ENCODE measurements at regions not wholly inside any gene's neighbourhood (a gene's known extent, or its start where the extent isn't known, plus 50 kb on each side); places are given as distances from the start of the nearest gene placed in this dataset.

DNA sequence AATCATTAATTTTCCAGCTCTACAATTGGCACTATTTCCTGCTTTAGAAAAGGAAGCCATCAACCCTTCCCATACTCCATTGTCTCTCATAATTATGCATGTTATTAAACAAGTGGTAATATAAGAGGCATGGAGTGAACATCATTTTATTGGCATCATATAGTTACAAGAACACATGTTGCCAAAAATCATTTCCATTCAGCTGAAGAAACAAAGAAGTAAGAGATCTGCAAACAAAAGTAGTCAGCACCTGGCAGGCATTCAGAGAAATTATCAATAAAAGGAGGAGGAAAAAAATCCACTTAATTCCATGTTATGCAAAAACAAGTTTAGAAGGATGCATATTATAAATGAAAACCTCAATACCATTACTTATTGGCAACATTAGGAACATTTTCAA is 1208.2 kb upstream of the C9orf72 start:
- Mint-ChIP-seq H3K36me3 (no peaks in the 10 kb centered on the region), H3K4me1 (no peaks in the 10 kb centered on the region), H3K4me3 (no peak overlapping the region), H3K27ac (no peak overlapping the region), H3K9me3 (peaks cover 0 to 3% (median 0%) of the 10 kb centered on the region in 3 donors), H3K27me3 (no peaks in the 10 kb centered on the region)

DNA sequence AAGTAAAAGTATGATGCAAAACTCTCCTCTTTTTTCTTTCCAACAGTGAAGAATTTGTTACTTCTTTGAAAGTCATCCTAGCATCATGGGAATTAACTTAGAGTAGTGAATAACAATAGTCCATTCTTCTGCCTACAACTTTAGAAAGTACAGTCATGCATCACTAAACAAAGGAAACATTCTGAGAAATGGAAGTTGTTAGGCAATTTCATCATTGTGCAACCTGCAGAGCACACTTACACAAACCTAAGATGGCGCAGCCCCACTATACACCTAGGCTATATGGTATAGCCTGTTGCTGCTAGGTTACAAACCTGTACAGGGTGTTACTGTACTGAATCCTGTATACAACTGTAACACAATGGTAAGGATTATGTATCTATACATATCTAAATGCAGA is 1209.3 kb upstream of the C9orf72 start:
- no peaks in the 10 kb centered on the region for H3K4me1 Mint-ChIP-seq
- H3K27ac Mint-ChIP-seq, result no peak overlapping the region
- no peak overlapping the region for H3K4me3 Mint-ChIP-seq
- H3K27me3 Mint-ChIP-seq, result no peaks in the 10 kb centered on the region
- peaks cover 0 to 3% (median 0%) of the 10 kb centered on the region in 3 donors for H3K9me3 Mint-ChIP-seq
- no peaks in the 10 kb centered on the region for H3K36me3 Mint-ChIP-seq

DNA sequence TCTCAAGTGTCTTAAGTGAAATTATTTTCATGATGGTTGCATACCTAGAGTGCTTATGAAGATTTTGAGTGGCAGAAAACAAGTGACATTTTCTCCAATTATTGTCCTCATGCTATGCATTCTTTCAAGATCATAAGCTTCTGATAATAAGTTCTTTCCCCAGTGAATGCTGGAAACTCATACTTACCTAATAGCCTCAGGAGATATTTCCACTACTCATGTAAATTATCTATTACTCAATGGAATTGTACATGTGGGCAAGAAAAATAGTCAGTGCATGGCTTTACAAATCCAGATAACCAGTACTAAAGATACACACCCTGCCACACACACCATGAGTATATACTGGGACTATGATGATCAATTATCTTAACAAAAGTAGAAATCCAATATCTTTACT is 1219.4 kb upstream of the C9orf72 start:
- Mint-ChIP-seq H3K36me3 (no peaks in the 10 kb centered on the region), H3K27ac (no peak overlapping the region), H3K27me3 (no peaks in the 10 kb centered on the region), H3K4me3 (no peak overlapping the region), H3K4me1 (no peaks in the 10 kb centered on the region), H3K9me3 (no peaks in the 10 kb centered on the region)

DNA sequence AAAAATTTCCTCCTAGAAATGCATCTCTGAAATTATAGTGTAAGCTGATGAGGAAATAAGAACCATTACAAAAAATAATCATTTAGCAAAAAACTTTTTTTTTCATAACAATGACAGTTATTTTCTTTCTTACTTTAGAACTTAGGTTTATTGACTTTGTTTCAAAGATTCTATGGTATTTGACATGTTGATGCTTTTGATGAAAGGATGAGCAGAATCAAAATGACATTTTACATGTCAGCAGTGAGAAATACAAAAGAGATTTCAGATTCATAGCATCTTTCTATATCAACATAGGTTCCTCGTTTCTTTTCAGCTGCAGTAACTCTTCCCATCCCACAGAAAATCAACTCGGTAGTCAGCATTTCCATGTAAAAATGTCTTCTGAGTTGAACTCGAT is 1226.6 kb upstream of the C9orf72 start:
- Mint-ChIP-seq H3K4me1 (no peaks in the 10 kb centered on the region), H3K27ac (no peak overlapping the region), H3K4me3 (no peak overlapping the region), H3K9me3 (peaks cover 0 to 2% (median 0%) of the 10 kb centered on the region in 3 donors), H3K36me3 (no peaks in the 10 kb centered on the region), H3K27me3 (no peaks in the 10 kb centered on the region)

DNA sequence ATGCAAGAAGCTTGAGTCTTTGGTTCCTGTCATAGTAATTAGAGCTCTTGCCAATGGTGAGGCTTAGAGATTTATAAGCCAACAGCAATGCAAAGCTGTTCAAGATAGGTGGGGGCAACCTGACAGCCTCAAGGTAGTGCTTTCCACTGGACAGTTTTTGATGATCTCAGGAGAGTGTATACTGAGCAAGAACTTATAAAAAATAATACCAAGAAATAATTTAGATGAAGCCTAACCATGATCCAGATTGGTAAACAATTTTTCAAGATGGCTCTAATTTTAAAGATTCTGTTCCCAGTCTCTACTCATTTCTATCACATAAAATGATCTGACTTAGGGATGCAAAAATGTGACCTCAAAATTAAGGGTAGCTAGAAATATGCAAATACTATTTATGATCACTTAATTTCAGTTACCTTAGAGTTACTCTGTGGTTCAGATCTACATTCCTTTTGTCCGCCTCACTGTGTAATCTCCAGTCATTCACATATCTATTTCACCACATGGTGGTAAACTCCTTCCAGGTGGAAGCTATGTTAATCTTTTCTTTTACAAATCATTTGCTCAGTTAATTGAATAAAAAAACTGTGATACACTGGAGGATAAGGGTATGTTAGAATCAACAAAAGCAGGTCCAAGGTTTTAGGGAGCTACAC is 1228.0 kb upstream of the C9orf72 start:
- no peak overlapping the region for H3K27ac Mint-ChIP-seq
- H3K4me3 Mint-ChIP-seq, result no peak overlapping the region
- H3K4me1 Mint-ChIP-seq, result no peaks in the 10 kb centered on the region
- no peaks in the 10 kb centered on the region for H3K36me3 Mint-ChIP-seq
- peaks cover 0 to 2% (median 0%) of the 10 kb centered on the region in 3 donors for H3K9me3 Mint-ChIP-seq
- H3K27me3 Mint-ChIP-seq, result no peaks in the 10 kb centered on the region

DNA sequence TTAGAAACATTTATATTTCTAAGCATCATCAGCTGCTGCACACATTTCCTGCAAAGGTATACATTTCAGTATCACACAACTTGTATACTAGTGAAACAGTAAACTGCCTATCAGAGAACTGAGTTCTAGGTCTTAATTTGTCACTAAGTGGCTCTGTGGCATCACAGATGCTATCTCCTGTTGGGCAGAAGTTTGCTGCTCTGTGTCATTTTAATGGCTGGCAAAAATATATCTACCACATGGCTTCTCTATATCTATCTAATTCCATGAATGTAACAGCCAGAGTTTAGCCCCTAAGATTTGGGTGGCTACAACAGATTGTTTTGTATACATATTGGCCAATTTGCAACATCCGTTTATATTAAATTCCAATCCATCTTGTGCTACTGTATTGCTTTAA is 1231.9 kb upstream of the C9orf72 start:
- Mint-ChIP-seq H3K27me3 (no peaks in the 10 kb centered on the region), H3K27ac (no peak overlapping the region), H3K36me3 (no peaks in the 10 kb centered on the region), H3K4me3 (no peak overlapping the region), H3K4me1 (no peaks in the 10 kb centered on the region), H3K9me3 (peaks cover 0 to 7% (median 2%) of the 10 kb centered on the region in 3 donors)

DNA sequence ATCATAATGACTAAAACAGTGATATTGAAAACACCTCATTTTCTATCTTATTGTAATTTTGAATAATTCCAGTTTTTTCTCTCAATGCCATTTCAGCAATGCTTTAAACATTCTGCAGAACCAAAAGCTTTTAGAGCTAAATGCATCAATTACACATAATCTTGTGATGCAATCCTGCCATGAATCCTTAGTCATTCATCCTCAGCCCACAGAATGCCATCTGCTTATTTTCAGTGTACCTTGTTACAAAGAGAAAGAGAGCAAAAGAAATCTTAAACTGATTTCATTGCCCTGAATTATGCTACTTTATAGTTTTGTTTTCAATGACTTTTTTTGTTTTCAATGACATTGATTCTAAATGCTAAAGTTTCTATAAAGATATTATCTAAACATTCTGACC is 1234.8 kb upstream of the C9orf72 start:
- Mint-ChIP-seq H3K4me3 (no peak overlapping the region), H3K27me3 (no peaks in the 10 kb centered on the region), H3K27ac (no peak overlapping the region), H3K36me3 (no peaks in the 10 kb centered on the region), H3K9me3 (peaks cover 0 to 7% (median 0%) of the 10 kb centered on the region in 3 donors), H3K4me1 (no peaks in the 10 kb centered on the region)

DNA sequence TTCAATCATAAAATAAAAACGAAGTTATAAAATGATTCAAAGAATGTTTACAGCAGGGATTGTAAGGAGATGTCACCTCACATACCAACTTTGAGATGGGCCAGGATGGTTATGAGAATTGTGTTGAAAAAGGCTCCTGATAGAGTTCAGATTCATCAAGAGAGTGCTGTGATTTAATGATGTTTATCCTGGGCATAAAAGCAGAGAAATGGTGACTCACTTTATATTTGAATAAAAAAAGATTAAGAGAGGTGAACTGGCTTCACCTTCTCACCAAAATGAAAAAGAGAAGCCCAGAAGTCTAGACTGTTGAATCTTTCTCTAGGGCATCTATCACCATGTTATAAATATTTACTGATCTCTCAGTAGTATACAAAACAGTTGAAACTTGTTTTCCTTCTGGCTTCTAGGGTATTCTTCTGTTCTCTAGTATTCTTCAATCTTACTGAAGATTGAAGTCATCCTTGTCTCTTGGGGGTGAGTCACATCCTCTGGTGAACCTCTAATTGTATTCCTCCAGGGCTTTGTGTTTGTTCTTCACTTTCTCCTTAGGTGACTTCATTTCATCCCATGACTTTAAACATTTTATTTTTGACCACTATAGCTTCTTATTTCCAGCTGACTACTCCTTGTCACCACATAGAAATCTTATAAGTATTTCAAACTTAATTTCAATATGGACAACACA is 1237.3 kb upstream of the C9orf72 start:
- Mint-ChIP-seq H3K36me3 (no peaks in the 10 kb centered on the region), H3K4me1 (no peaks in the 10 kb centered on the region)

DNA sequence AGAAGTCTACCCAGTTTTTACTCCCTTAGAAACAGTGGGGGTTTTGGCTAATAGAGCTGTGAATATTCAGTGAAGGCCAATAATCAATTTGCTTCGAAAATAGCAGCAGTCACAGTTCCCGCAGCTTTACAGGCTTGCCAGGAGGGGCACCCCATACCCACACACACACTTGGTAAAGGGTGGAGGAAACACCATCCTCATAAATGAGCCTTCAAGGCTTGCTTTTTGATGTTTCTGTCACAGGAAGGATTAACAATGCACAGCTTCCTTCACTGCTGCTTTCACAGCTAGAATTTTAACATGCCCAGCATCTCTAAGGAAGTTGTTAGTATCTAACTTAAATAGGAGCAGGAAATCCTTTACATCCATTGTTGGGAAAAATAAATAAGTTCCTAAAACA is 1247.5 kb upstream of the C9orf72 start:
- Mint-ChIP-seq H3K4me1 (no peaks in the 10 kb centered on the region), H3K27me3 (no peaks in the 10 kb centered on the region), H3K36me3 (no peaks in the 10 kb centered on the region), H3K4me3 (no peak overlapping the region), H3K9me3 (peaks cover 0 to 1% (median 1%) of the 10 kb centered on the region in 3 donors), H3K27ac (no peak overlapping the region)

More for the DNA sequence above, 1237.3 kb upstream of the C9orf72 start:
- Mint-ChIP-seq H3K4me3 (no peak overlapping the region), H3K27ac (no peak overlapping the region), H3K9me3 (peaks cover 0 to 10% (median 5%) of the 10 kb centered on the region in 3 donors), H3K27me3 (no peaks in the 10 kb centered on the region)

DNA sequence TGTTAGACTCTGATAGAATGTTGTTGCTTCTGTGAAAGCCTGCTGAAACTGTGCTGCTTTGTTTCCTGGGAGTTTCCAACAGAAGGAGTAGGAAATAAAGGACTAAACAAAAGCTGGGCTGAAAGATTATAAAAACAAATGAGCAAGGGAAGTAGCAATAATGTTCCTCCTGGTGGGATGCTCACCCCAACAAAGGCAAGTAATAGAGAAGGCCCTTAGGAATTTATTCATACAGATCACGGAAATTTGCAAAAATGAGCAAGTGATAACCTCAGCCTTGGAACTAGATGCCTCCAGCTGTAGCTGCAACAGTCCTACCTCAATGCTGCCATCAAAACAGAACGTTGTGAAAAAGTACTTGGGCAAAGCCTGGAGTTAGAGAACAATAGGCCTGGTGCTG is 1248.0 kb upstream of the C9orf72 start:
- no peaks in the 10 kb centered on the region for H3K36me3 Mint-ChIP-seq
- H3K9me3 Mint-ChIP-seq, result peaks cover 0 to 4% (median 1%) of the 10 kb centered on the region in 3 donors
- no peaks in the 10 kb centered on the region for H3K27me3 Mint-ChIP-seq
- H3K27ac Mint-ChIP-seq, result no peak overlapping the region
- H3K4me1 Mint-ChIP-seq, result no peaks in the 10 kb centered on the region
- no peak overlapping the region for H3K4me3 Mint-ChIP-seq

DNA sequence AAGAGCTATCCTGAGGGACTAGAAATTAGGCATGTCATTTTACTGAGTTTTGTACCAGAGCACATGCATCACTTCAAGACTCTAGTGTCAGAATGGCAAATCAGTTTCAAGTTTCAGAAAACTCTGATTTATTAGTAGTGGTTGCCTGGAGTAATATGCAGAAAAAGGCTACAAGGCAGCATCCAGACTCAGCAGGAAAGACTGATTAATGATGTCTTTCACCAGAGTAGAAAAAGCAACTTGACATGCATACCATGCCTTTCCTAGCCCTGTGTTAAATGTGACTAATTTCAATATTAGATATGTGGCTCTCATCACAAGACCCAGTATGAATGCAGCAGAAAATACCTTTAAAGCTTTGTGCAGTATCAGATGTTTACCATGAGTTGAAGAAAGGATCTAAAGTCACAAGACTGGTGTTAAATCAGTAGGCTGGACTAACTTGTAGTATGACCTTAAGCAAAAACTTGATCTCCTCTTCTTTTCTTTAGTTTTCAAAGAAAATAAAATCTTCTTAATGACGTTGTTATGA is 1251.2 kb upstream of the C9orf72 start:
- no peak overlapping the region for H3K27ac Mint-ChIP-seq
- H3K36me3 Mint-ChIP-seq, result no peaks in the 10 kb centered on the region
- H3K9me3 Mint-ChIP-seq, result peaks cover 0 to 3% (median 0%) of the 10 kb centered on the region in 3 donors
- no peaks in the 10 kb centered on the region for H3K27me3 Mint-ChIP-seq
- H3K4me3 Mint-ChIP-seq, result no peak overlapping the region
- no peaks in the 10 kb centered on the region for H3K4me1 Mint-ChIP-seq

DNA sequence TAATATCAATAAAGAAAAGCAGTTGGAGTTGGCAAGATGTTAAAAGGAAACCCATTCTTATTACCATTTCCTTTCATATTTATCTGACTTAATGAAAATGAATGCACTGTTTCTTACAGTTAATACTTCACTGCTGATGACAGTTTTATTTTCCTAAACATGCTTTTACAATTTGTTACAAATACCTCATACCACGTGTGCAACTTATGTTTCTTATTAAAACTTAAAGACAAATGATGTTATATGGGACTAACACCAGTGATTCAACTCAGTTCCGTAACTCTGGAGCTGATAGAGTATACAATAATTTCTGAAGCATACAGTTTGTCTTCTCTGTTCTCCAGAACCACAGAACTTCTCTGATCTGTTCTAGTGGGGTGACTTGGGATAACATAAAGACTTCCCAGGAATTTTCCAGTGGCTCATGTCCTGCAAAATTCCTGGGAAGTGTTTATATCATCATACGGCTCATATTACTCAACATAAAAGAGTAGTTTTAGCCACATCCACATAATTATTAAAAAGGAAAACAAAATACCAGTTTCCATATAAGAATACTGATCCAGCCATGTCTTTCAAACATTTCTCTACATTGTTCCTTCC is 1259.0 kb upstream of the C9orf72 start:
- H3K27ac Mint-ChIP-seq, result no peak overlapping the region
- no peaks in the 10 kb centered on the region for H3K27me3 Mint-ChIP-seq
- H3K36me3 Mint-ChIP-seq, result no peaks in the 10 kb centered on the region
- no peaks in the 10 kb centered on the region for H3K4me1 Mint-ChIP-seq
- H3K9me3 Mint-ChIP-seq, result peaks cover 0 to 10% (median 0%) of the 10 kb centered on the region in 3 donors
- no peak overlapping the region for H3K4me3 Mint-ChIP-seq

DNA sequence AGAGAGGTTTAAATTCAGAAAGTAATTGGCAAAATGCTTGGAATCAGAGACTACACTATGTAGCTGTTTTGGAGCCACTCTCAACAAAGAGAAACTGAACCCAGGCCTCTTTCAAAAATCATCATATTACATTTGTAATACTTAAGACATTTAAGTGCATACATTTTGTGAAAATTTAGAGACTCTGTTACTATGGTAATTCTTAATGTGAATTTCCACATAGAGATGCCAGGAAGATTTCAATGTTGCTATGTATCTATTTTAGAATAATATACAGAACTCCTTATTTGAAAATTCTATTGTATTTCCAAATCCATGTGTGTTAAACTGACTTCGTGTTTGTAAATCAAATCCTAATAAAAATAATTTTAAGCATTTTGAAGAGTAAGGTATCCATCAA is 1260.9 kb upstream of the C9orf72 start:
- Mint-ChIP-seq H3K36me3 (no peaks in the 10 kb centered on the region), H3K4me3 (no peak overlapping the region), H3K4me1 (no peaks in the 10 kb centered on the region), H3K9me3 (peaks cover 0 to 10% (median 4%) of the 10 kb centered on the region in 3 donors), H3K27ac (no peak overlapping the region), H3K27me3 (no peaks in the 10 kb centered on the region)

DNA sequence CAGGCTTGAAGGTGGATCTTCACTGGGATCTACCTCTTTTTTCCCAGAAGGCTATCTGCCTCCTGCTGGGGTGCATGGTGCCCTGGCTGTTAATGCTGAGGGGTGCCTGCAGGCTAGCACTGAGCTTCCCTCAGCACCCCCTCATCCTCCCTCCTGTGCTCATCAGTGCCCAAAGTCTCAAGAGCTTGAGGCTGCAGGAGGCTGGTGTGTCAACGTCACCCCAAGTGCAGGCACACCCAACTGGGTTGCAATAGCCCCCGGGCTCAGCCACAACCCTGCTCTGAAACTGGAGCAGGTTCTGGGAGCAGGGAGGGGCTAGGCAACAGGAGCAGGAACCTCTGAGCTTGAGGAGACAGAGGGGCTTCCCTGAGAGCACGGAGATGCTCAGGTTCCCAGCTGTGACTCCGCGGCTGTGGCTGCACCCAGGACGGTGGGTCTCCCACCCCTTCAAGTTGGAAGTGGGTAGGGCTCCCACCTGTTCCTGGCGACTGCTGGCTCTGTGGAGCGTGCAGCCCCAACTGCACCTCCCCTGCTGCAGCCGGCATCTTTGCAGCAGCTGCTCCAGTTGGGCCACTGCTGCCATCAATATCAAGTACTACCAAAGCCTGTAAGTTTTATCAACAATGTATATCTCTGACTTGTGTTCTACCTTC is 1266.6 kb upstream of the C9orf72 start:
- peaks cover under 1 to 6% (median 5%) of the 10 kb centered on the region in 3 donors for H3K9me3 Mint-ChIP-seq
- no peak overlapping the region for H3K27ac Mint-ChIP-seq

DNA sequence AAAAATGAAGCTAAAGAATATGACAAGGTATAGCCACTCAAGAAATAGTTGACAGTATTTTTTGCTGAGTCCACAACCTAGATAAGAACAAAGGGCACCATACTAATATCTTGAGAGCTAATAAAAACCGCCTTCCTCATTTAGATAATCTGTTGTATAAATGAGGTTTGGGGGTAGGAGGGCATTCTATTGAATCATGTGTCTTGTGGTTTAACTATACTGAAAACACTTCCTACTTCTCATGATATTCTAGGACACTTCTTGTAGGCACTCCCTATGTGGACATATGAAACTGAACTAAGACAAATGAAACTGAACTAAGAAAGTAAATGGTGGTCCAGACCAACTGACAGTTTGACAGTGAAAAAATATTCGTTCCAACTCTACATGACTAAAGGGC is 1268.5 kb upstream of the C9orf72 start:
- no peak overlapping the region for H3K4me3 Mint-ChIP-seq
- H3K27ac Mint-ChIP-seq, result no peak overlapping the region
- H3K4me1 Mint-ChIP-seq, result no peaks in the 10 kb centered on the region
- no peaks in the 10 kb centered on the region for H3K27me3 Mint-ChIP-seq
- H3K36me3 Mint-ChIP-seq, result peaks cover 1% of the 10 kb centered on the region
- H3K9me3 Mint-ChIP-seq, result peaks cover 1 to 5% (median 5%) of the 10 kb centered on the region in 3 donors

More for the DNA sequence above, 1266.6 kb upstream of the C9orf72 start:
- H3K36me3 Mint-ChIP-seq, result peaks cover 1% of the 10 kb centered on the region
- H3K27me3 Mint-ChIP-seq, result no peaks in the 10 kb centered on the region
- H3K4me3 Mint-ChIP-seq, result no peak overlapping the region
- no peaks in the 10 kb centered on the region for H3K4me1 Mint-ChIP-seq

Data from IgD-negative memory B cell (primary cell).